GM21381 (cell line): ENCODE measurements at regions not wholly inside any gene's neighbourhood (a gene's known extent, or its start where the extent isn't known, plus 50 kb on each side); places are given as distances from the start of the nearest gene placed in this dataset.
"Not testable (repeated sequence)": the region's sequence is repeated elsewhere in the genome, so short reads cannot be mapped to it uniquely, and the experiment has no call there.

Experiments used
- ATAC-seq: cut with Tn5 transposase; IDR thresholded peaks from one replicate; pipeline ENCODE4 v1.9.1; 2021; ENCODE audit warnings: mild to moderate bottlenecking, moderate library complexity; ENCODE audit not compliant: unreplicated experiment

DNA sequence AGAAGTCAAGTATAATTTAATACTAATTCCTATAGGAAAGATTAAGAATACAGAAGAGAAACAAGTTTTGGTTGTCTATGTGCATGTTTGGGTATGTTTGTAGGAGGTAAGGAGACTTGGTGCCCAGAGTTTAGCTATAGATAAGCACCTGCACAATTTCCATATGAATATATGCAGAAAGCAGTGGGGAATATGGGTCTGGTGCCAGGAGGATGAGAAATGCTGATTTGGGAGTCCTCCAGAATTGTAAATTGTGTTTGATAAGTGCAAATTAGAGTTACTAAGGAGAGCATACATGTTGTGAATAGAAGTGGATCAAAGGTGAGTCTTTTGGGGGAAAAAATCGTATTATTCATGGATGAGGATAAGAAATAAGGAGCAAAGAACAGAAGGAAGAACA is 653.1 kb downstream of the EFNA5 start:
- no peak for ATAC-seq

DNA sequence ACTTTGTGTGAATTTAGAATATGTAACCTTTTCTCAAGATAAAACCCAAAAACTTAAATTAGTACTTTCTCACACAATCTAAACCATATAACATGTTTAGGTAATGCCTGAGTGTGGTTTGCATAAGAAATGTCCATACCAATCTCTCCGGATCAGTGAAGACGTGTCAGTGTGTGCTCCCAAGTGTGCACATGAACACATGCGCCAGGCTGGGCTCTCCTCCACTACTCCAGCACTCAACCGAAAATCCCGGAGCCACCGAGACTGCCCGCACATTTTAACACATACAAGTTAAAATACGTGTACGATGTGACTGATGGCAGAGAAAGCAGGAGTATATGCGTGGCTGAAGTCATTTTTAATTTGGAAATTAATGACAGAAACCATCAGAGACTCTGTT is 658.4 kb downstream of the EFNA5 start:
- ATAC-seq, result no peak

DNA sequence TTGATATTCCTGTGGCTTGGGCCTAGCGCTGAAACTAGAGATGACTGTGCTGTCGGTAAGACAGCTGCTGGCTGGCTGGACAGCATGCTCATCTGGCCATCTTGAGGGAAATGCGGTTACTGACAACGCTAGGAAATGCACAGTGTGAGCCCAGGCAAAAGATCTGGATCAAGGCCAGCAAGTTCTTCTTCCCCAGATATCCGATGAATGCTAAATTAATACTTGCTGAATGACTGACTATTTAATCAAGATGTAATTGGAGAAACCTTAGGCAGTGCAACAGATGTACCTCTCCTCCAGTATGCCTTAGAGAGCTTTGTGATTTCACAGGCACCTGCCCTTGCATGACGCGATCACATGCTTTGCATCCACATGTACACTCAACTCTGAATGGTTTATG is 659.1 kb downstream of the EFNA5 start:
- no peak for ATAC-seq

DNA sequence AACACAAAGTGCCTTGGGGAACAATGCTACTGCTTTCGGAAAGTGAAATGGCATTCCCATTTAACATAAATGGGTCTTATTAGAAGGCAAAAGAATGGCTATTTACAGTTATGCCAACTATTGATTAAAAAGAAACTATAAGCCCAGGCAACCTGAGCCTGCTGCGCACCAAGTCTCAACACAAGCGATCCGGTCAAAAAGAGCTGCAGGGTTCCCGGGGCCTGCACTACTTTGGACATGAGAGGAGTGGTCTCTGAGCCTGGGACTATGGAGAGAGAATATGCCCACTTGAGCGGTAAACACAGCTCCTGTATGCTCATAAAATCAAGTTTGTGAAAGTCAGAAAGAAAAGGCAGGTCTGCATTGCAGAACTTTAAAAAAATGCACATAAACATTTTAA is 660.7 kb downstream of the EFNA5 start:
- no peak for ATAC-seq

DNA sequence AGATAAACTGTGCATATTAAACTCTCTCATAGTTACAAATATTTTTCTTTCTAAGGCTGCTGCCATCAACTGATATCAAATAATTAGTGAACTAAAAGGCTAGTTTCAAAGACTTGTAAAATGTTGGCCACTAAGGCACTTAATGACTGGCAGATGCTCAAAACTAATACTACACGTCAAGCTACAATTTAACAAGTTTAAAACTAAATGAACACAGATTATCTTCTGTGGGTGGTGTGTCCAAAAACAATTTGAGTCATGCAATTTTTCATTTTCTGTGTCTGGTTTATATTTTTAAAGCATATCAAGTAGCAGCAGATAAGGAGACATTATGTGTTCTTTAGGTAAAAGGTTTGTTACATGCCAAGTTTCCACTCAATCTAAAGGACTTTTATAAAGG is 665.1 kb downstream of the EFNA5 start:
- ATAC-seq, result no peak

DNA sequence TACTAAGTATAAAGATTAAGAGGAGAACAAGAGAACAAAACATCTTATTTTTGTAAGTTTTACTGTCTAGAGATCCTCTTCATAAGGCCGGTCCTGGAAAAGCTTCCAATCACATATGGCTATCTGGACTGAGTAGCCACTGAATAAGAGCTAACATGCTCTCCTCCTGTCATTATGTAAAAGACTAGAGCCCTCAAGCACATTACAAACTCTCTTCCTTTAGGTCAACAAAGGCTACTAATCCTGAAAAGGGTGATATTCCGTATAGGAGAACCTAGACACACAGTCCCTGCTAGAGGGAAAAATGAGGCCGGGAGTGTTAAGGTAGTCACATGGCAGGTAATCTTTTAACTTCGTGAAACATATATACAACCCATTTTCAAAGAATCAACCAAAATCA is 665.6 kb downstream of the EFNA5 start:
- no peak for ATAC-seq

DNA sequence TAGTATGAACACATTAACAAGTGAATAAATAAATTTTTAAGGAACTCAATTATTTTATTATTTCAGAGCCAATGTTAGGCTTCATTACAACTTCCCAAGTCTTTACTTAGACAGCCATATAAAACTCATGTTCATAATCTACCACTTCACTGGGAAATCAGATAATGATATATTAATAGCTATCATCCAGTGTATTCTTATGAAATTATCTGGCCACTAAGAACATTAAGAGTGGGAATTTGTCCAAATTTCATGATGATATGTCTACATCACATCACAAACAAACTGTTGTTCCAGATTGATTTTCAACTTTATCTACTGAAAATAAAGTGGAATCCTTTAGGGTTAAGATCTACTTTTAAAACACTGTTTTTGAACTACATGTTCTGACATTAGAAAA is 668.6 kb downstream of the EFNA5 start:
- no peak for ATAC-seq

DNA sequence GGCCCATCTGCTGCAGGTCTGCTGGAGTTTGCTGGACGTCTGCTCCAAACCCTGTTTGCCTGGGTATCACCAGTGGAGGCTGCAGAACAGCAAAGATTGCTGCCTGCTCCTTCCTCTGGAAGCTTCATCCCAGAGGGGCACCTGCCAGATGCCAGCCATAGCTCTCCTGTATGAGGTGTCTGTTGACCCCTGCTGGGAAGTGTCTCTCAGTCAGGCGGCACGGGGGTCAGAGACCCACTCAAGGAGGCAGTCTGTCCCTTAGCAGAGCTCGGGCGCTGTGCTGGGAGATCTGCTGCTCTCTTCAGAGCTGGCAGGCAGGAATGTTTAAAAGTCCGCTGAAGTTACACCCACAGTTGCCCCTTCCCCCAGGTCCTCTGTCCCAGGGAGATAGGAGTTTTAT is 671.2 kb downstream of the EFNA5 start:
- not testable (repeated sequence) for ATAC-seq

DNA sequence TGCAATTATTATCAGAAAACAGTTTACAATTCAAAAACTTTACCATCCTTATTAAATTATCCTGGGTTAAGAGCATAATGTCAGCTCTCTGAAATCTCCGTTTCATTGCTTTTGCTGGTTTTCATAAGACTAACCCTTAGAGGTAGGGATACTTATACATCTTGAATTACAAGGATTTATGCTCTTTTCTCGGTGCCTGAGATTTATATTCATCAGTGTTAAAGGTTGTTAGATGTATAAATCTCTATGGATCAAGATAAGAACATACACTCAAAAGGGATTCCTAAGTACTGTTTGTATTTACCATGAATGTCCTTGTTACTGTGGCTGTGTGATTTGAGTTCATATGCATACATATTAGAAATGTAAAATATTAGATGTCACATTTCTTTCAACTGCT is 684.7 kb downstream of the EFNA5 start:
- ATAC-seq, result no peak

DNA sequence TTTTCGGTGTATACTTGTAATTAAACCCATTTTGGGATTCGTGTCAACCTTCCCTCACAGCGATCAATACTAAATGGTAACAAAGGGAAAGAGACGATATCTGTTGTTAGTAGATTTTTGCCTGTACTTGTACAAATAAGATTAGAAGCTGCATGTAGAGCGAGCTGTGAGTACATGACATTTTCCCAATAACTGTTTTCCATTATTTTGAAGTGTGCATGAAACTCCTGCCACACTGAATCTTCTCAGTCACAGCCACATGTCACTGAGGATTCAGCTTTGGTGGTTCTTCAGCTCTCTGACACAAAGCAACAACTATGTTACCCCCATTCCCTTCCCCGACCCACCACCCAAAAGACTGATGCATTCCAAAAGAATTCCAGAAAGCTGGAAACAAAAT is 685.6 kb downstream of the EFNA5 start:
- no peak for ATAC-seq

DNA sequence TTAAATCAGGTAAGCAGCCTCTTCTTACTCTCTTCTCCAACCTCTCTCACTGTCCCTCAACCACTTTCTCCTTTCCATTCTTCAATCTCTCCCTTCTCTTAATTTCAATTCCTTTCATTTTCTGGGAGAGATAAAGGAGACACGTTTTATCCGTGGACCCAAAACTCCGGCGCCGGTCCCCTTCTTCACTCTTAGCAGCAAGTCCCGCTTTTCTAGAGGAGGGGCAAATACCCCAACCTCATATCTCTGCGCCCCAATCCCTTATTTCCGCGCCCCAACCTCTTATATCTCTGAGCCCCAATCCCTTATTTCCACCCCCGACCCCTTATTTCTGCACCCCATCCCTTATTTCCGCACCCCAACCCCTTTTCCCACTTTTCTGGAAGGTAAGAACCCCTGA is 691.6 kb downstream of the EFNA5 start:
- ATAC-seq, result not testable (repeated sequence)

DNA sequence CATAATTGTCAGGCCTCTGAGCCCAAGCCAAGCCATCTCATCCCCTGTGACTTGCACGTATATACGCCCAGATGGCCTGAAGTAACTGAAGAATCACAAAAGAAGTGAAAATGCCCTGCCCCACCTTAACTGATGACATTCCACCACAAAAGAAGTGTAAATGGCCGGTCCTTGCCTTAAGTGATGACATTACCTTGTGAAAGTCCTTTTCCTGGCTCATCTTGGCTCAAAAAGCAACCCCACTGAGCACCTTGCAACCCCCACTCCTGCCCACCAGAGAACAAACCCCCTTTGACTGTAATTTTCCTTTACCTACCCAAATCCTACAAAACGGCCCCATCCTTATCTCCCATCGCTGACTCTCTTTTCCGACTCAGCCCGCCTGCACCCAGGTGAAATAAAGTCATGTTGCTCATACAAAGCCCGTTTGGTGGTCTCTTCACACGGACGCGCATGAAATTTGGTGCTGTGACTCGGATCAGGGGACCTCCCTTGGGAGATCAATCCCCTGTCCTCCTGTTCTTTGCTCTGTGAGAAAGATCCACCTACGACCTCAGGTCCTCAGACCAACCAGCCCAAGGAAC is 692.1 kb downstream of the EFNA5 start:
- not testable (repeated sequence) for ATAC-seq

DNA sequence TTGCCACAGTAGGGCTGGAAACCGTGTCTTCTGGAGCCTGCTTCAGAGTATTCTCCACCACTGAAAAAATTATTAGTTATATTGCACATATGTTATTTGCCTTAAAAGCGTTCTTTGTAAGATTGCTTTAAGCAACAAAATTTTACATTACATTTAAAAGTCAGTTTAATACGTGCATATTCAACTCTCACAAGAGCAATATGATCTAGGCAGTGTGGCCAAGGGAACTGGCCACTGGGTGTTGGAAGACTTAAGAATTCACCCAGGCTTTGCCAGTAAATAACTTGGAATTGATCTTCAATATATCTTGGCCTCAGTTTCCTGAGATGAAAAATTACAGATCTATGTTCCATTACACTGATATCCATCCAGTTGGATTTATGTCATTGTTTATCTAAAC is 694.4 kb downstream of the EFNA5 start:
- no peak for ATAC-seq

DNA sequence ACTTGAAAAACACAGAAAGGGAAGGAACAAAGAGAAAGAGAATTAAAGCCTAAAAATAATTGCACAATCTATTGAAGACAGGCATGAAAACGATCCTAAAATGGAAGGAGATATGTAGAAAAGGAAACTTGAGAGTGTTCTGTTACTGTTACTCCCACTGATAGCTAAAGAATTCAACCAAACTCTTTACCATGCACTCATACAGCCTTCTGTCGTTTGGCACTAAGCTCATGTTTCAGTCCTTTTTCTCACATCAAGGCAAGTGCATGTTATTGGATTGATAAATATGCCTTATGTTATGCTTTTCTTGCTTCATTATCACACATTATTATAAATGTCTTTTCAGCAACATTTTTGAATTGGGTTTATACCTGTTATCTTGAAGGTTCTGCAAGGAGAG is 696.5 kb downstream of the EFNA5 start:
- no peak for ATAC-seq

DNA sequence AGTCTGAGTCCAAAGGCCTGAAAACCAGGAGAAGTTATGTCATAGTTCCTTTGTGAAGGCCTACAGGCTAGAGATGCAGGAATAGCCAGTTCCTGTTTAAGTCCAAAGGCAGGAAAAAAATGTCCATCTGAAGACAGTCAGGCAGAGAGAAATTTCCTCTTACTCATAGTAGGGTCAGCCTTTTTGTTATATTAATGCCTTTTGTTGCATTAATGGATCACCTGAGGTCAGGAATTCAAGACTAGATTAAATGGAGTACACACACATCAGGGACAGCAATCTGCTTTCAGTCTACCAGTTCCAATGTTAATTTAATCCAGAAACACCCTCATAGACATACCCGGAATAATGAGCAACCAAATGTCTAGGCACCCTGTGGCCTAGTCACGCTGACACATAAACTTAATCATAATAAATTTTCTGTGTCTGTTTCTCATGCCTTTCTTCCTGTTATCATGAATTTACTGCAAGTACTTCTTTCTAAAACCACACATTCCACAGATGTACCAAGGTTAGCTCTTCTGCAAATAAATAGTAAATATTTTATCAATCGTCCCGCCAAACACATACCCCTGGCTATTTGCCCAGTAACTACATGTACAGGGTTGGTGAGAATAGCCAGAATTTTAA is 703.9 kb downstream of the EFNA5 start:
- ATAC-seq, result no peak

DNA sequence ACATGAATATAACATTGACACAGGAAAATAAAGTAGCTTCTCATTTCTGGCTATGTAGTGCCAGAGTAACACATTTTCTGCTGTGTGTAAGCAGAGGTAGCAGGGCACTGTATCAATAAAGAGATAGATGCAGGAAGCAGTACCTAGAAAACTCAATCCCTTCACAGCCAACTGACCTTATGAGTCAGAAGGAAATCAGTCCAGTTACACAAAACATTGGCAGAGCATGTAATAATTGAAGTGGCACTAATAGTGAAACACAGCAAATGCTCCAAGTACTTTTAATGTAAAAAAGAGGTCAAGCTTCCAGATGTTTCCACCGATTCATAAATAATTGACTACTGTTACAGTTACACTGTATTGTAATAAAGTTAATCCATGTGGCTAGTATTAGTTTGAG is 706.6 kb downstream of the EFNA5 start:
- ATAC-seq, result no peak

DNA sequence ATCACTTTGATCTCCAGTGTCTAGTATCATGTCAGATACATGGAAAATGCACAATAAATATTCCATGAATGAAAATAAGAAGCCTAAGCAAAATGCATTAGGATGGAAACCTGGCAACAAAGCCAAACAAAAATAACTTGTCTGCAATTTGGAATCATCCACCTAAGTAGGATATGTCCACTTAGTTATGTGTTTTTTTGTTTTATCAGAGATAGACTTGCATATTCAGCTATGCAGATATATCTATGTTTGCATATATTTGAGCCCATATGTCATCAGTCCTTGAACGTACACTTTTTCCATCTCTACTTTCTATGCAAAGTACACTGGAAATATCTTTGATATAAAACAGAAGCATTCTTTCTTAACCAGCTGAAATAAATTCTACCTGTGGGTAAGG is 707.1 kb downstream of the EFNA5 start:
- no peak for ATAC-seq

DNA sequence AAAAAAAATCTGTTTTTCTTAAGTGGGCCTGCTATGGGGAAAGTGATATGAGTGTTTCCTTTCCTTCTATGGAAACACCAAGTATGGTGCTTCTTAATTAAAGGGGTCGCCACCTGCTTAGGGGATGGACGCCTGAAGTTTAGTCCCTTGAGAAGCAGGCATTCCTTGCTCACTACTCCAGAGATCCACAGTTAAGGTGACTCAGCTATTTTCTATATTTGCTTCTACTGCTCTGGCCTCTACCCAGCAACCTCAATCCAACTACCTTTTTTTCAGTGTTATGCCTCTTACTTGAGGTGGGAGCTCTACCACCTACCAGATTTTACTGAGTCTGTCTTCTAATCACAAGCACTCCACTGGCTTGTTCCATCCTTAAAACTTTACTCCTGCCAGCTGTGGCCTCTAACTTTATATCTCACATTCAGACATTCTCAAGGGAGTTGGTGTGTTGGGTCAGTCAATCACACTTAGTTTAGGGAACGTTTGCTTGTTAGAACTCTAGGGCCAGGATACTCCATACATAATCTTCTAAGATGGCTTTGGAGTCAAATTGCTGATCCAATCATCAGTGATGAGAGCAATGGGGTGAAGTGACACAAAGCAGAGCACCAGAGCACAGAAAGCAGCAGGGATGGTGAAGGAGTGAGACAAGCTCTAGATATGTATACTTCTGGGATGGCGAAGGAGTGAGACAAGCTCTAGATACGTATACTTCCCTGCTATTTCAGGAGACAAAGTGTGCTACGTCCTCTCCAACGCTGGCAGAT is 708.1 kb downstream of the EFNA5 start:
- ATAC-seq, result no peak

DNA sequence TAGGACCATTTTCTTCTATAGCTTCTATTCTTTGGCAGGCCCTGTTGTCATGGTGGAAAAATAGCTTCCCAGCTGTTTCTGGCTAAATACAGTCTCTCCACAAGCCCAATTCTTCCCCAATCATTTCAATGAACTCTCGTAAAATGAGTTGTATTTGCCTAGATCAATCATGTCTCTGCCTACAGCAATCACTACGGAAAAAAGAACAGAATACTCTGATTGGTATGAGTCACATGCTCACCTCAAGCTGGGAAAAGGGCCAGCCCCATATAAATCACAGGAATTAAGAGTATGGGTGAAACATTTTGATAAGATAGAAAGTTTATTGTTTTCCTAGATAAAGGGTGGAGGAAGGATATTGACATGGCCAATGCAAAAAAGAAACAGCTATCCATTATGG is 711.4 kb downstream of the EFNA5 start:
- ATAC-seq, result no peak

DNA sequence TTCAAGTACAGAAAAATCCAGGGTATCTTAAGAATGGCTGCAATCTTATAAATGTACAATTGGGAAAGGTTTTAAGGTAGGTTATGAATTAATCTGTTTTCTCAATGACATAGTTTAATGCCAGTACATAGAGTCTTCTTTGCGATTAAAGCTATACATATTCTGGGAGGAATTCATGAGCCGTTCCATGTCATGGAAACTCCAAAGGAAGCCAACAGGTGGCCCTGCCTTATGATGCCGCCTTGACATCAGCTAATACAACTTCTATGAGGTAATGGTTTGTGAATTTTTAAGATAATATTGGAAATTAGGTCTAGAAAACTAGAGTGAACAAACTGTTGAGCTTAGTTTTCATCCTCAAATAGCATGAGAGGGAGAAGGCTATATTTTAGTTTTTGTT is 713.4 kb downstream of the EFNA5 start:
- ATAC-seq, result no peak

DNA sequence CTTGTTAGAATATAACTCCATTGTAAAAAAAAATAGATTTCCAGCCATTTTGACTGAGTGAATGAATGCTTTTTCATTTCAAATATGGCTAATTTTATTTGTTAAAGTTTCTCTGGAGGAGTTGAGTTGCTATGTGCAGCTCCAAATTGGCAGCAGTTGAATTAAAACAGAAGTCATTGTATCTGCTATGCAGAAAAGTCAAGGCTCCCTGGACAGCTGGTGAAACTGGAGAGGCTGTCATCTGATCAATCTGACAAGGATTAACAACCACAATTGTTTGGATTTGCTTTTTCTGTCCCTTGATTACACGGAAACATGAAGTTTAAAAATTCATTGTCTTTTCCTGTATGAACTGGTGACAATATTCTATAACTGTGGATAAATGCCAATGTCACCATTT is 713.9 kb downstream of the EFNA5 start:
- no peak for ATAC-seq

DNA sequence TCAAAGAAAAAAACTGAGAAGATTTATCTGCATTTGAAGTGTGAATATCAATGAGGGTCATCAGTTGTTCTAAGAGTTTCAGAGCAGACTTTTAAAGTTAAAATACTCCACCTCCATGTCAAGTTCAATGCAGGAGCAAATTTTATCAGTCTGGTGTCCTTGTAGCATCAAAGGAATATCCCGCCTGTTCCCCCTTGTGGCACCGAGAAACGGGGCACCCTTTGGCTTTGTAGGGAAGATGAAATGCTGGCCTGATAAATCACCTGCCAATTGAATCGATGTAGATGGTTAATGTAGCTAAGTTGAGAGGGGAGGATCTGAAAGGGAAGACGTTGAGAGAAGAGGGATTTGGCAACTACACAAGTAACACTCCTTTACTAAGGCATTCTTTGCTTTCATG is 714.5 kb downstream of the EFNA5 start:
- ATAC-seq, result no peak

DNA sequence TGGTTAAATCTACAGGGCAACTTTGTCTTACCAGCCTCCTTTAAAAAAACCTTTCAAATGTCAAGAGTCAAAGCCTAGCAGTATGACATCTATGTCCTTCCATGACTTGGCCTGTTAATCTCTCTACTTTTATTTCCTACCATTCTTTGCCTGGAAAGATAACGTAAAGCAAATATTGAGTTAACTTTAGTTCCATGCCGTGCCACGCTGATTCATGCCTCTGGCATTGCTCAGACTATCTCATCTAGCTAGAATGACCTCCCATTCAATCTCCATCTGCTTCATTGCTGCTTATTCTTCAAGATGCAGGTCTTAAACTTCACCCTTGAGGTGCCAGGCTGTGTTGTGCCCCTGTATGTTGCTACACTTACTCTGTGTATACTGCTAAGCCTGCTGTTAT is 729.8 kb downstream of the EFNA5 start:
- no peak for ATAC-seq
